ENCODE measurements at regions not wholly inside any gene's neighbourhood (a gene's known extent, or its start where the extent isn't known, plus 50 kb on each side); places are given as distances from the start of the nearest gene placed in this dataset.

DNA sequence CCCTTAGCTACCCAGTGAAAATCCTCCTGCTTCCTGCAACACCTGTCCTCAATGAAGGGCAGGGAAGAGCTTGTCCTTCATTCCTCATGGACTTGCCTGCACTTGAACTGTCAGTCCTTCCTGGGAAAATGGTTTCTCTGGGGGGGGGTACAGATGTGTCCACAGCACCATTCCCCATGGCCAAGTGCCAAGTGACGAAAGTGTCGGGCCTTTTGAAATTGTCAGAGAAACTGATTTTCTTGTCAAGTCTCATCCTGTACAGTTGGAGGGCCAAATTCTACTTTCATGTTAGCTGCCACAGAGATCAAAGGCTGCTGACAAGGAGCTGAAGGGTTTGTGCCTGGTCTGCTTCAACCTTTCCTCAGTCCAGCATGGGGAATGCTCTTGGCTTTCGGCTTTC, 179.5 kb upstream of the PARP11 start:
- DNase-seq (ENCODE audit: low read depth in 3 of 3), result no peak

GRCh38 chr12:4051596-4051995, 178.4 kb upstream of the PARP11 start:
- no peak for DNase-seq (ENCODE audit: low read depth in 3 of 3)

DNA sequence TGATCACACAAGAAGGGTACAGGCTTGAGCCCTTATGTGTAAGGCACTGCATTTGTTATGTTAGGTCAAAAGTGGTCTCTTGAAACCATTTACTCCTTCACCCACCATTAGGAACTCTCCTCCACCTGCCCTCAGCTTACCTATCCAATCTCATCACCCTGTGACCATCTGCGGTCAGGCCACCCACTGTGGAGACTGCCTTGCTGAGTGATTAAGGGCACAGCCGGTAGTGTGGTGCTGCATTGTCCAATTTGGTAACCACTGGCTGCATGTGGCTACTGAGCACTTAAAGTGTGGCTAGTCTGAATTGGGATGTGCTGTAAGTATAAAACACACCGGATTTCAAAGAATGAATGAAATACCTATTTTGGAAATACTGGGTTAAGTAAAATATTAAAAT, 177.1 kb upstream of the PARP11 start:
- no peak for DNase-seq (ENCODE audit: low read depth in 3 of 3)

GRCh38 chr12:4049298-4050080, 176.3 kb upstream of the PARP11 start:
- no peak for DNase-seq (ENCODE audit: low read depth in 3 of 3)

- no peak for DNase-seq (ENCODE audit: low read depth in 3 of 3)
These were observed 174.2 kb upstream of the PARP11 start for GRCh38 chr12:4047421-4047820.

GRCh38 chr12:4046495-4046840, 173.3 kb upstream of the PARP11 start:
- DNase-seq (ENCODE audit: low read depth in 3 of 3), result no peak

DNA sequence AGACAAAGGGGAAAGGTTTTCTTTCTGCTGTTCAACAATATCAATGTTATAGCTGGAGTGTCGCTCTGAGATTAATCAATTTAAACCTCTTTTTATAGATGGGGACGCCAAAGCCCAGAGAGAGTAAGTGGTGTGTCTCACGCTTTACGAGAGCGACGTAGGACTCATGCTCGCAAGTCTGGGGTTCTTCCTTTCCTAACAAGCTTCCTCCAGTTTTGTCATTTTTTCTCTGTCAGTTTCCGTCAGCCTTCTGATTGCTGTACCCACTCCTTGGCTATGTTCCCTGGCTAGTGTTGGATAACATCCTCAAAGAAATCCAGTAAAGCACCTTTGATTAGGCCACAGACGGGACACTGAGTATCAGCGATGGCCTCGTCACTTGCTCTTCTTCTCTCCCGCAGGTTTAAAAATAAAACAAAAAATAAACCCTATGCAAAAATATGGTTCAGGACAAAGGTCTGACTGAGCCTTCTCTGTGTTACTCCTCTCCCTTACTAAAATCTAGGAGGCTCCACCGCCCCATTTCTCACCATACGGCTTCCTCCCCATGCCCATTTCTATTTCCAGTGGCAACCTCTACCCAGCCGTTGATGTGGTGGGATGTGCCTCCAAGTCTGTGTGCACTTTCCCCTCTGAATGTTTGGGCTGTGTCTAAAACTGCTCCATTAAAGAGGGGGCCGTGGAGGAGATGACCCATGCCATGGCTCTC, 172.7 kb upstream of the PARP11 start:
- no peak for DNase-seq (ENCODE audit: low read depth in 3 of 3)

GRCh38 chr12:4044736-4045730, 171.8 kb upstream of the PARP11 start:
- no peak for DNase-seq (ENCODE audit: low read depth in 3 of 3)

DNA sequence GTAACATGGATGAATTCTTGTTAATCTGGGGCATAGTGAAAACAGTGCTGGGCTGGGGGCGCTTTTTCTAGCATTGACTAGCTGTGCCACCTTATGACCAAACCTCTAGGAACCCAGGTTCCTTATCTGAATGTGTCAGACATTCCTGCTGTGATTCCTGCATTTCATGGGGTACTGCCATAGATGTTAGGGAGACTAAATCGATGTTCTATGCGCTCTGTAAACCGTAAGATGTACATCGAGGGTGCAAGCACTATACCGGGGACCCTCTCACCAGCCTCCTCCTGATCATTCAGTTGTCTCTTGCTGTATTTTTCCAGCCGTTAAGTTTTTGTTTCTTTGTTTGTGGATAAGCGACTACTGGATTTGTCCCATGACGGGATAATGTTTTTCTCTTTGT, 170.9 kb upstream of the PARP11 start:
- DNase-seq (ENCODE audit: low read depth in 3 of 3), result no peak

- DNase-seq (ENCODE audit: low read depth in 3 of 3), result no peak
These were observed 168.1 kb upstream of the PARP11 start for GRCh38 chr12:4041187-4041885.

DNA sequence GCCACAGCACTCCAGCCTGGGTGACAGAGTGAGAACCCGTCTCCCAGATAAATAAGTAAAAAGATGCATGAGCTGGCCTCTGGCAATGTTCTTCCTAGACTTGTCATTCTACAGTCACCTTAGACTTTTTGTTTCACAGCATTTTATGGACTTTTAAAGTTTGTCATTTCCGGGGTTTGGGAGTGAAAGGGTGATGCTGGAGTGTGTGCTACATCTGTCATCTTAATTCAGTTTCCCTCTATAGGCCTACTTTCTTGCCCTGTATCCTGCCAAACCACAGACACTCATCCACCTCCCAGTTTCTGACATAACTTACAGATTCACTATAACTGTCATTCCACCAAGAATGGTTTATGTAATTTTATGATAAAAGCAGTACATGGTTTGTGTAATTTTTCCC, 166.7 kb upstream of the PARP11 start:
- DNase-seq (ENCODE audit: low read depth in 3 of 3), result no peak

DNA sequence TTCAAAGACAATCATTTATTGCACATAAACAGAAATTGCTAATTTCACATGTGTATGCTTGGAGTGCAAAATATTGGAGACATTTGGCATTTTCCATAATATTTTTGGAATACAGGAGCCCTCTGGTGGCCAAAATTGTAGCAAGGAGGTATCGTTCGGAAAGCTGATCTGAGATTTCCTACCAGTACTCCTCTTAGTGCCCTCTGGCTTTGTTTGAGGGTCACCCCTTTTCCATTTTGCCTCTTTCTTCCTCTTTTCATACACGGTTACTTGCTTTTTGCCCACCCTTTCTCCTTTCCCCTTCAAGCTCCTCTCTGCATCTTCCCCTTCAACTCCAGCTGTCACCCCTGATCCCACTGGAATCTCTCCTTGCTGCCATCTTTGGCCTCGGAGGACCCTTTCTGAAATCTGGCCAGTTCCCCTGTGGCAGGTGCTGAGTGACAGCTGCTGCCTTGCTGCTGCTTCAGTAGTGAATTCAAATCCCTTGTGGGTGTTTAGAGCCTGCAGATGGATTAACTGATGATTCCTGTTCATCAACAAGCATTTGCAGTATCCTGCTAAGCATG, 164.6 kb upstream of the PARP11 start:
- no peak for DNase-seq (ENCODE audit: low read depth in 3 of 3)

- no peak for DNase-seq (ENCODE audit: low read depth in 3 of 3)
These were observed 163.6 kb upstream of the PARP11 start for GRCh38 chr12:4036671-4037271.

DNA sequence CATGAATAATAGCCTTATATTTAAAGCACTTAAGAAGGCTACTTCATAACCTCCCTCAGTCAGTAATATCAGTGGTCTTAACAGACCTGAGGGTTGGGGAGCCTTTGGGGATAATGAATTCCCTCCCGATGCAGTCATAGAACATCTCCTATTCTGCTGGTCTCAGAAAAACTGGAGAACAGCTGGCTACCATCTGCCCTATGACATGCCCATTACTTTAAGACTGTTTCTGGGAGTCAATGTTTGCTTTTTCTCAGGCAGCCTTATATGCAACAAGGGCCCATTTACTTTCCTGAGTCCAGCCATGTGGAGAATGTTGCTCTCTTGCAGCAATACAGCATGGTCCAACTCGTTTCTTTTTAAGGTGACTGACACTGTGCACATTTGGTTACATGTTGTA, 161.7 kb upstream of the PARP11 start:
- DNase-seq (ENCODE audit: low read depth in 3 of 3), result no peak

GRCh38 chr12:4032924-4033615, 159.9 kb upstream of the PARP11 start:
- no peak for DNase-seq (ENCODE audit: low read depth in 3 of 3)

- DNase-seq (ENCODE audit: low read depth in 3 of 3), result no peak
These were observed 158.6 kb upstream of the PARP11 start for GRCh38 chr12:4031703-4032291.

GRCh38 chr12:4030929-4031702, 157.9 kb upstream of the PARP11 start:
- DNase-seq (ENCODE audit: low read depth in 3 of 3), result peak; percentile 53 to 76 (median 55)

DNA sequence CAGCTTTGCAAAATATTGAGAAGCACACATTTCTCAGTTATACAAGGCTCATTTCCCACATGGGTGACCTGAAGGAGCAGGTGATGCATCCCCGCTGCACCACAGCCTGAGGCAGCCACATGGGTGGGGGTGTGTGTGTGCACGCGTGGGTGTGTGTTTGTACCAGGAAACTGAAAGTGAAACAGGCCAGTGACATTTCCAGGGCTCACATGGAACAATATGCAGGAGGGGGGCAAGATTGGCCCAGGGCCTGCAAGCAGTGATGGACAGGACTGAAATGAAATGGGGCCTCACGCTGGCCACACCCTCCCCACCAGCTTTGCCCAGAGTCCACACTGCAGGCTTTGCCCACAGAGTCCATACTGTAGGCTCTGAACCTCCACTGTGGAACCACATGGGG, 154.2 kb upstream of the PARP11 start:
- peak; percentile 24 to 63 (median 59) for DNase-seq (ENCODE audit: low read depth in 3 of 3)

DNA sequence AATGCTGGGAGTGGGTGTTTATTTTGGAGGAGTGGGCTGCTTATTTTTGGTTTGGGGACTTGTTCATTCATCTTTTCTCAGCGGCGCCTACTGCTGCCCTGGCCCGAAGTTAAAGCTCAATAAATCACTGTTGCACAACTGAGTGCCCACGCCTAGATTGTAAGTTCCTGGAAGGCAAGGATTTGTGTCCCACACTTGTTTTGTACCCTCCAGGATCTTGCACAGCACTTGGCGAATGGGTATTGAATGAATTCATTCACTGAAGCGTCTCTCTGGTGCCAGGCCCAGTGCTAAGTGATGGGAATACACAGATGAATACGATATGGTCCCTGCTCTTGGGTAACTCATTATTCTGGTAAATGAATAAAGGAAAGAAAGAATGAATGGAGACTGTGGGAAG, 153.3 kb upstream of the PARP11 start:
- DNase-seq (ENCODE audit: low read depth in 3 of 3), result no peak

Data from stimulated activated CD4-positive, alpha-beta T cell treated with anti-CD3 and anti-CD28 coated beads, TNF-alpha, amount 100 ng/mL, for 24 hours (primary cell).